ENCODE measurements at regions not wholly inside any gene's neighbourhood (a gene's known extent, or its start where the extent isn't known, plus 50 kb on each side); places are given as distances from the start of the nearest gene placed in this dataset.

DNA sequence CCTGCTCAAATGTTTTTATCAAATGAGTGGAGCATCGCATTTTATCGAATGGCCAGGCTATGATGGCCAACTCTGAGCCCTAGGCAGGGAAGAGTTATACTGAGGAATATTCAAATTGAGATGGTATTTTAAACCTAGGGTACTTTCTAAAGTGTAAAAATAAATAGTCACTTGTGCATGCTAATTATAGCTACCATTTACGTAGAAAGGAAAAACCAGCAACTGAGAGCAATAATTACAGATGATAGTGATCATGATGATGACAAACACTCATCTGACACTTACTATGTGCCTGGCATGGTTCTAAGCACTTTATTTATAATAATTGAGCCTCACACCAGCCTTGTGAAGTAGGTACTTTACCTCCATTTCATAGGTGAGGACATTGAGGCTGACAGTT, 455.7 kb downstream of the CD83 start (continued):
- TF ChIP-seq ZNF24 (IDR thresholded peaks at IDR 0.05): no peak
- TF ChIP-seq SUPT20H (IDR thresholded peaks at IDR 0.05; ENCODE audit: borderline replicate concordance, control insufficient read depth, low read depth, low read length): no peak
- TF ChIP-seq KAT2A (conservative IDR thresholded peaks at IDR 0.05; ENCODE audit: control insufficient read depth, low read depth, low read length): no peak
- no peak for TF ChIP-seq NR2C2 (IDR thresholded peaks at IDR 0.05; ENCODE audit: borderline replicate concordance, control insufficient read depth, insufficient read length, low read depth)

DNA sequence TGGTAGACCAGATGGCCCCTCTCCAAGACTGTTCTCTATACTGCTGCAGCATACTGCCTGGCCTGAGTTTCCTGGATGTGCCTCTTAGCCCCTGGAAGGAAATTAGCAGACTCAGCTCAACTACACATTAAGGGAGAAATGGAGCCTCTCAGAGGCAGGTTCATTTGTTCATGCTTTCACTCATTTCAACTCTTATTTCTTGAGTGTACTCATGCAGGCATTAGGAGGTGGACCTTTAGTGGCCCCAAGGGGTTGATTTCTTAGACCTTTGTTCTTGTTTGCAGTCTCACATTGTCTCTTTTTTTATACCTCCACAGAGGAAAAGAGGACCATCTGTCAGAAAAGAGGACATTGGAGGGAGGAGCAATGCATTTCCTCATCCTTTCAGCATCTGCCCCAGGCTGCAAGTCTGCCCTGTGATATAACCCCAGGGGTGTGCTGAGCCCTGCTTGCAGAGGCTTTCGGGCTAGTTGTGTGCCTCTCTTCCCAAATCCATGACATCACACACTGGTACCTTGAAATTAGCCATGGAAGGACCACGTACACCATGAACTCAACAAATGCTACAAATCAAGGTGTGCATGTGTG, 456.2 kb downstream of the CD83 start:
- RAD21 ChIA-PET (ENCODE audit: unreplicated experiment): no interaction called here
- TF ChIP-seq TCF3 (IDR thresholded peaks at IDR 0.05; ENCODE audit: borderline replicate concordance, insufficient read depth, low read depth, low read length): no peak
- no peak for TF ChIP-seq ASH2L (IDR thresholded peaks at IDR 0.05; ENCODE audit: borderline replicate concordance, low read depth)
- no peak for TF ChIP-seq SIN3A (IDR thresholded peaks at IDR 0.05; ENCODE audit: low read depth, low read length)
- TF ChIP-seq JUNB (IDR thresholded peaks at IDR 0.05): no peak
- TF ChIP-seq DPF2 (IDR thresholded peaks at IDR 0.05): no peak
- no peak for TF ChIP-seq TCF12 (IDR thresholded peaks at IDR 0.05; ENCODE audit: low read depth, low read length)
- TF ChIP-seq SPI1 (IDR thresholded peaks at IDR 0.05; ENCODE audit: borderline replicate concordance, insufficient read depth, low read depth, low read length): no peak
- TF ChIP-seq, protein P1, sequence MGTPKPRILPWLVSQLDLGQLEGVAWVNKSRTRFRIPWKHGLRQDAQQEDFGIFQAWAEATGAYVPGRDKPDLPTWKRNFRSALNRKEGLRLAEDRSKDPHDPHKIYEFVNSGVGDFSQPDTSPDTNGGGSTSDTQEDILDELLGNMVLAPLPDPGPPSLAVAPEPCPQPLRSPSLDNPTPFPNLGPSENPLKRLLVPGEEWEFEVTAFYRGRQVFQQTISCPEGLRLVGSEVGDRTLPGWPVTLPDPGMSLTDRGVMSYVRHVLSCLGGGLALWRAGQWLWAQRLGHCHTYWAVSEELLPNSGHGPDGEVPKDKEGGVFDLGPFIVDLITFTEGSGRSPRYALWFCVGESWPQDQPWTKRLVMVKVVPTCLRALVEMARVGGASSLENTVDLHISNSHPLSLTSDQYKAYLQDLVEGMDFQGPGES (IDR thresholded peaks at IDR 0.05): no peak
- no peak for TF ChIP-seq PAX8 (IDR thresholded peaks at IDR 0.05)
- TF ChIP-seq SUZ12 (IDR thresholded peaks at IDR 0.05; ENCODE audit: unreplicated experiment): no peak
- no peak for TF ChIP-seq HDAC6 (IDR thresholded peaks at IDR 0.05; ENCODE audit: unreplicated experiment)
- TF ChIP-seq CHD1 (IDR thresholded peaks at IDR 0.05; ENCODE audit: low read depth, low read length): no peak
- no peak for TF ChIP-seq NR2C1 (IDR thresholded peaks at IDR 0.05)
- no peak for TF ChIP-seq NR2C2 (IDR thresholded peaks at IDR 0.05; ENCODE audit: borderline replicate concordance, control insufficient read depth, insufficient read length, low read depth)
- TF ChIP-seq, protein P2, sequence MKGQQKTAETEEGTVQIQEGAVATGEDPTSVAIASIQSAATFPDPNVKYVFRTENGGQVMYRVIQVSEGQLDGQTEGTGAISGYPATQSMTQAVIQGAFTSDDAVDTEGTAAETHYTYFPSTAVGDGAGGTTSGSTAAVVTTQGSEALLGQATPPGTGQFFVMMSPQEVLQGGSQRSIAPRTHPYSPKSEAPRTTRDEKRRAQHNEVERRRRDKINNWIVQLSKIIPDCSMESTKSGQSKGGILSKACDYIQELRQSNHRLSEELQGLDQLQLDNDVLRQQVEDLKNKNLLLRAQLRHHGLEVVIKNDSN (IDR thresholded peaks at IDR 0.05; ENCODE audit: borderline replicate concordance, extremely low read length, insufficient read depth, low read depth, low read length): no peak
- TF ChIP-seq SUPT20H (IDR thresholded peaks at IDR 0.05; ENCODE audit: borderline replicate concordance, control insufficient read depth, low read depth, low read length): no peak

More for the DNA sequence above, 456.2 kb downstream of the CD83 start:
- POLR2A ChIA-PET: no interaction called here
- Histone ChIP-seq H4K20me1 (ENCODE audit: control insufficient read depth, insufficient read depth) (no peaks in the 10 kb centered on the region), H3K9me3 (replicated peaks; ENCODE audit: control insufficient read depth, insufficient read depth, low read length) (no peaks in the 10 kb centered on the region; the same call in 2 of the 3 replicates), H2AFZ (ENCODE audit: control insufficient read depth, low read depth, low read length) (no peak overlapping the region), H3K36me3 (ENCODE audit: control insufficient read depth in 2 of 2, insufficient read depth in 2 of 2, low read length in 1 of 2) (no peaks in the 10 kb centered on the region), H3K79me2 (ENCODE audit: control insufficient read depth, insufficient read depth, low read length) (no peaks in the 10 kb centered on the region), H3K4me1 (ENCODE audit: control insufficient read depth, insufficient read depth, low read length) (no peaks in the 10 kb centered on the region), H3K4me2 (ENCODE audit: control insufficient read depth, insufficient read depth) (no peak overlapping the region), H3K27ac (ENCODE audit: control insufficient read depth, insufficient read depth) (no peak overlapping the region), H3K4me3 (no peak overlapping the region), H3K9ac (ENCODE audit: control insufficient read depth, insufficient read depth, low read length) (no peak overlapping the region), H3K27me3 (replicated peaks in 1 of 2; ENCODE audit: control insufficient read depth in 2 of 2, insufficient read depth in 2 of 2, low read length in 1 of 2) (no peaks in the 10 kb centered on the region; a peak in 2 of 4 replicates)
- in situ Hi-C loops (cut with MboI): no loop called here
- no TSS peak for BruUV-seq (replicated peaks)
- DNase-seq (ENCODE audit: low read depth, low spot score) (no peak), FAIRE-seq (no peak), ATAC-seq (no peak)
- CTCF ChIA-PET: no interaction called here
- SMC1A ChIA-PET (ENCODE audit: uncharacterized antibody, unreplicated experiment): interaction anchor here (1.3 kb wide), 1 partner anchor 14 kb away, joined by 3 read pairs; no protein-coding TSS in a partner anchor
- intact Hi-C loops (cut with micrococcal nuclease; ENCODE audit: unreplicated experiment): no loop called here
- WGBS (ENCODE audit: insufficient coverage, insufficient replicate concordance, low lambda C conversion rate, missing lambda C conversion rate): 44% methylated on average over 2 of the region's 2 CpGs

All from GM12878 (cell line).